ENCODE measurements at regions not wholly inside any gene's neighbourhood (a gene's known extent, or its start where the extent isn't known, plus 50 kb on each side); places are given as distances from the start of the nearest gene placed in this dataset.

DNA sequence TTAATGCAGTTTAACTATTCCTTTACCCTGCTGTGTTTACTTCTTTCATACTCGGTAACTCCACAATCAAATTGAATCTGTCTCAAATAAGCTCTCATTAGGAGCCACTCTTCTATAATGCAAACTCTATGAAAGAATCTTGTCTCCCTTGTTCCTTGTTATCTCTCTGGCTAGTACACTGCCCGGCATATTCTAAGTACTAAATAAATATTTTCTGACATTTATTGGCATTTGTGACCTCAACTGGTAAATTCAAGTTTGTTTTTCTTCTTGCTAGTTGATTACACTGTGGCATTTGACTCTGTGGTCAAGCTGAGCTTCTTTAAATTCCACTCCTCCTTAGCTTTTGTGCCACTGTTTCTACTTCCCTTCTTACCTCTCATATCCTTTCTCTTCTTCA is 237.6 kb upstream of the KHDRBS2 start:
- no peaks in the 10 kb centered on the region for H3K27me3 Mint-ChIP-seq (ENCODE audit: low read depth)

DNA sequence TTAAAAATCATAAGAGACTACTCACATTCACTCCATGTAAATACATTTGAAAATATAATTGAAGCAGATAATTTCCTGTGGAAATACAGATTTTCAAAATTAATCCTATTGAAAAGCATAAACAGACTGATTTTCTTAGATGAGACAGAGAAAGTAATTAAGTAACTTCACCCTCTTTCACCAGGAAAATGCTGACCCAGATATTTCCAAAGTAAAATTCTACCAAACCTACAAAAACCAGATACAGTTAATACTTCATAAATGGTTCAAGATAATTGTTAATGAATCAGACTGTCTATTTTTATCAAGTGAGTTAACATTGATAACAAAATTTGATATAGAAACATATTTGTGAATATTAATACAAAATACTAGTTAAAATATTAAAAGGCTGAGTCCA is 233.5 kb upstream of the KHDRBS2 start:
- Mint-ChIP-seq H3K4me1 (peaks cover 10% of the 10 kb centered on the region), H3K9me3 (no peaks in the 10 kb centered on the region), H3K36me3 (no peaks in the 10 kb centered on the region), H3K27ac (no peak overlapping the region), H3K4me3 (no peak overlapping the region), H3K27me3 (ENCODE audit: low read depth) (no peaks in the 10 kb centered on the region)
- TF ChIP-seq, protein P1, sequence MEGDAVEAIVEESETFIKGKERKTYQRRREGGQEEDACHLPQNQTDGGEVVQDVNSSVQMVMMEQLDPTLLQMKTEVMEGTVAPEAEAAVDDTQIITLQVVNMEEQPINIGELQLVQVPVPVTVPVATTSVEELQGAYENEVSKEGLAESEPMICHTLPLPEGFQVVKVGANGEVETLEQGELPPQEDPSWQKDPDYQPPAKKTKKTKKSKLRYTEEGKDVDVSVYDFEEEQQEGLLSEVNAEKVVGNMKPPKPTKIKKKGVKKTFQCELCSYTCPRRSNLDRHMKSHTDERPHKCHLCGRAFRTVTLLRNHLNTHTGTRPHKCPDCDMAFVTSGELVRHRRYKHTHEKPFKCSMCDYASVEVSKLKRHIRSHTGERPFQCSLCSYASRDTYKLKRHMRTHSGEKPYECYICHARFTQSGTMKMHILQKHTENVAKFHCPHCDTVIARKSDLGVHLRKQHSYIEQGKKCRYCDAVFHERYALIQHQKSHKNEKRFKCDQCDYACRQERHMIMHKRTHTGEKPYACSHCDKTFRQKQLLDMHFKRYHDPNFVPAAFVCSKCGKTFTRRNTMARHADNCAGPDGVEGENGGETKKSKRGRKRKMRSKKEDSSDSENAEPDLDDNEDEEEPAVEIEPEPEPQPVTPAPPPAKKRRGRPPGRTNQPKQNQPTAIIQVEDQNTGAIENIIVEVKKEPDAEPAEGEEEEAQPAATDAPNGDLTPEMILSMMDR (IDR thresholded peaks at IDR 0.05; ENCODE audit: unreplicated experiment): no peak
- no peak for DNase-seq (ENCODE audit: low spot score in 2 of 2, unreplicated experiment in 2 of 2)

More for the DNA sequence above, 237.6 kb upstream of the KHDRBS2 start:
- no peak overlapping the region for H3K4me3 Mint-ChIP-seq
- no peak overlapping the region for H3K27ac Mint-ChIP-seq
- no peaks in the 10 kb centered on the region for H3K36me3 Mint-ChIP-seq
- TF ChIP-seq, protein P1 (IDR thresholded peaks at IDR 0.05; ENCODE audit: unreplicated experiment): no peak
- peaks cover 3% of the 10 kb centered on the region for H3K4me1 Mint-ChIP-seq
- peaks cover 8% of the 10 kb centered on the region for H3K9me3 Mint-ChIP-seq
- DNase-seq (ENCODE audit: low spot score in 2 of 2, unreplicated experiment in 2 of 2): no peak

GRCh38 chr6:62516291-62517141 is 230.5 kb upstream of the KHDRBS2 start:
- H3K27ac Mint-ChIP-seq: no peak overlapping the region
- no peak for DNase-seq (ENCODE audit: low spot score in 2 of 2, unreplicated experiment in 2 of 2)
- H3K36me3 Mint-ChIP-seq: no peaks in the 10 kb centered on the region
- H3K4me1 Mint-ChIP-seq: peaks cover 8% of the 10 kb centered on the region
- no peaks in the 10 kb centered on the region for H3K27me3 Mint-ChIP-seq (ENCODE audit: low read depth)
- H3K4me3 Mint-ChIP-seq: no peak overlapping the region
- H3K9me3 Mint-ChIP-seq: no peaks in the 10 kb centered on the region
- TF ChIP-seq, protein P1 (IDR thresholded peaks at IDR 0.05; ENCODE audit: unreplicated experiment): no peak

DNA sequence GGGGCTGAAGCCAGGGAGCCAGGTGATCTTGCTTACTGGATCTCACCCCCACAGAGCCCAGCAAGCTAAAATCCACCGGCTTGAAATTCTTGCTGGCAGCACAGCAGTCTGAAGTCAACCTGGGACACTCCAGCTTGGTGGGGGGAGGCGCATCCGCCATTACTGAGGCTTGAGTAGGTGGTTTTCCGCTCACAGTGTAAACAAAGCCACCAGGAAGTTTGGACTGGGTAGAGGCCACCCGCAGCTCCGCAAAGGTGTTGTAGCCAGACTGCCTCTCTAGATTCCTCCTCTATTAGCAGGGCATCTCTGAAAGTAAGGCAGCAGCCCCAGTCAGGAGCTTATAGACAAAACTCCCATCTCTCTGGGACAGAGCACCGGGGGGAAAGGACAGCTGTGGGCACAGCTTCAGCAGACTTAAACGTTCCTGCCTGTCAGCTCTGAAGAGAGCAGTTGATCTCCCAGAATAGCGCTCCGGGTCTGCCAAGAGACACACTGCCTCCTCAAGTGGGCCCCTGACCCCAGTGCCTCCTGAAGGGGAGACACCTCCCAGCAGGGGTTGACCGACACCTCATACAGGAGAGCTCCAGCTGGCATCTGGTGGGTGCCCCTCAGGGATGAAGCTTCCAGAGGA is 206.3 kb upstream of the KHDRBS2 start:
- Mint-ChIP-seq H3K4me3 (no peak overlapping the region), H3K36me3 (no peaks in the 10 kb centered on the region), H3K4me1 (no peaks in the 10 kb centered on the region), H3K27ac (no peak overlapping the region), H3K27me3 (ENCODE audit: low read depth) (no peaks in the 10 kb centered on the region), H3K9me3 (peaks cover 33% of the 10 kb centered on the region)
- no peak for DNase-seq (ENCODE audit: low spot score in 2 of 2, unreplicated experiment in 2 of 2)
- TF ChIP-seq, protein P1 (IDR thresholded peaks at IDR 0.05; ENCODE audit: unreplicated experiment): no peak

- Mint-ChIP-seq H3K27ac (peak overlapping the region; percentile 89), H3K4me3 (no peak overlapping the region), H3K36me3 (peaks cover 2% of the 10 kb centered on the region), H3K27me3 (ENCODE audit: low read depth) (no peaks in the 10 kb centered on the region), H3K4me1 (peaks cover 10% of the 10 kb centered on the region), H3K9me3 (peaks cover 3% of the 10 kb centered on the region)
- DNase-seq (ENCODE audit: low spot score in 2 of 2, unreplicated experiment in 2 of 2): no peak
- TF ChIP-seq, protein P1 (IDR thresholded peaks at IDR 0.05; ENCODE audit: unreplicated experiment): no peak
These were observed 194.5 kb upstream of the KHDRBS2 start for GRCh38 chr6:62480544-62480943.
